ENCODE measurements at regions not wholly inside any gene's neighbourhood (a gene's known extent, or its start where the extent isn't known, plus 50 kb on each side); places are given as distances from the start of the nearest gene placed in this dataset.
"Not testable (repeated sequence)": the region's sequence is repeated elsewhere in the genome, so short reads cannot be mapped to it uniquely, and the experiment has no call there.

GRCh38 chr5:8720506-8720905 is 825.4 kb downstream of the SEMA5A start:
- no peak for DNase-seq (ENCODE audit: low spot score)

DNA sequence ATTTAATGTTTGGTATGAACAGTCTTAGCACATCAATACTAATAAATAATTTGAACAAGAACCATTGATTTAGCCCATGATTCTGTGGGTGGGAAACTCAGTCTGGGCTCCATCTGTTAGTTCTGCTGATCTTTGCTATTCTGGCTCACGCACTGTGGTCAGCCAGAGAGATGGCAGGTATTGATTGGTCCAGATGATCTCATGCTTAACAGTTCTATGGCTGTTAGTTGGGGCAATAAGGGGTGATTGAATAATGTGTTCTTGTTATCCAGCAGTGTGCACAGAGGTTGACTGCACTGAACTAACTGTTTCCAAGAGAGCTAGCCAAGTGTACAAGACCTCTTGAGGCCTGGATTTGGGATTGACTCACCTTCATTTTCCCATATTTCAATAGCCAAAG is 824.3 kb downstream of the SEMA5A start:
- no peak for DNase-seq (ENCODE audit: low spot score)

DNA sequence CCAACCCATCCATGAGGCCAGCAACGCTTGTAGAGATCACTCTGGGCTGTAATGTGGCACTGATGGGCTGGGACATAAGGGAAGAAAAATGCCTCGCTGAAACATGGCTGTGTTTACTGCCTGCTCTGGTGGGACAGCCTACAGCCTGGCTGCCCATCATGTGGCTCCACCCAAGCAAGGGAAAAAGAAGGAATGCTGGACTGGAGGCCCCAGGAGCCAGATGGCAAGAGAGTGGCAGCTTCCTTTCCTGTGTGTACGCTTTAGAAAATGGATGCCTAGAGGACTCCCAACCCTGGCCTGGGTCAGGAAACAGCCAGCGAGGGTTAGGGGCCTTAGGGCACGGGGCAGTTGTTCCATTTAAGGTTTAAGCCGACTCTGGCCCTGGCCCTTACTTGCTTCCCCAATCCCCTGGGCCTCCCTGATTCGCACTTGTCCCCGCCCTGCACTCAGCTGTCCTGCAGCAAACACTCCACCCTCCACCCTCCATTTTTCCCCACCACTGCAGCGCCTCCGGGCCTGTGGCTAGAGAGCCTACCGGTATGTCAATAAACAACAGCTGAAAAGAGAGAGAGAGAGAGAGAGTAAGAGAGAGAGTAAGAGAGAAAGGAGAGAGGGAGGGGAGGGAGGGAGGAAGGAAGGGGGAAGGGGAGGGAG is 819.4 kb downstream of the SEMA5A start:
- no peak for DNase-seq (ENCODE audit: low spot score)

DNA sequence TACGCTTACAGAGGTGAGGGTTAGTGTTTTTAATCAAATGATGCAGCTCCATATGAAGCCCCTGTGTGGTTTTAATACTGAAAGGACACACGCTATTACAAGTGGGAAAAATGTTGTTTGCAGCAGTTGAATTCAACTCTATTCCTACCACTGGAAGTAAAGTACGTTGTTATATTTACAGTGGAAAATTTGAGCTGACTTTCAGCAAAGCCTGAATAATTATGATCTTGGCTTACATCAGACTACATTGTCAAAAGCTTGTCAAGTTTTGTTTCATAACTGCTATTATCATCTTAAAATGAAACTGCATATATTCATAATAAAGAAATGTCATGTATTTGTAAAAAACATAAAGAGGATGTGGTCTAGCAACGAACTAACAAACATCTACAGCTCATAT is 818.5 kb downstream of the SEMA5A start:
- DNase-seq (ENCODE audit: low spot score) = no peak

DNA sequence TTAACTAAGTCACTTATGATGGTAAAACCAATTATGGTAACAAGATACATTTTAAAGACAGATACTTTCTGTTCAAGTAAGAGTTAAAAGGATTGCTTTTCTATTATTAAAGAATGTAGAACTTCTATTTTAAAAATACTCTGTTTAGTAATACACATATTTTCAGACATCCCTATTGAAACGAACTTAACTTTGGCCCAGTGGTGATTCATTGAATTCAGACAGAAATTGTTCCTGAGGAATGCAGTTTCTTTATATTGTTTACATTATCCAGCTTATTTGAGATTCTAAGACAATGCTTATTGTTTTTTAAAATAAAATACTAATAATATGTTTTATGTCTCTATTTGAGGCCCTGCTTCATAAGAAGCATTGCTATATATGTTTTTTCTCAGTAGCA is 816.4 kb downstream of the SEMA5A start:
- DNase-seq (ENCODE audit: low spot score) = no peak

GRCh38 chr5:8730194-8730593 is 815.7 kb downstream of the SEMA5A start:
- DNase-seq (ENCODE audit: low spot score) = no peak

DNA sequence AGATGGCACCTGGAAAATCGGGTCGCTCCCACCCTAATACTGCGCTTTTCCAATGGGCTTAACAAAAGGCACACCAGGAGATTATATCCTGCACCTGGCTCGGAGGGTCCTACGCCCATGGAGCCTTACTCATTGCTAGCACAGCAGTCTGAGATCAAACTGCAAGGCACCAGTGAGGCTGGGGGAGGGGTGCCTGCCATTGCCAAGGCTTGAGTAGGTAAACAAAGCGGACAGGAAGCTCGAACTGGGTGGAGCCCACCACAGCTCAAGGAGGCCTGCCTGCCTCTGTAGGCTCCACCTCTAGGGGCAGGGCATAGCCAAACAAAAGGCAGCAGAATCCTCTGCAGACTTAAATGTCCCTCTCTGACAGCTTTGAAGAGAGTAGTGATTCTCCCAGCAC is 814.8 kb downstream of the SEMA5A start:
- DNase-seq (ENCODE audit: low spot score) = not testable (repeated sequence)

GRCh38 chr5:8740595-8740994 is 805.3 kb downstream of the SEMA5A start:
- DNase-seq (ENCODE audit: low spot score) = no peak

DNA sequence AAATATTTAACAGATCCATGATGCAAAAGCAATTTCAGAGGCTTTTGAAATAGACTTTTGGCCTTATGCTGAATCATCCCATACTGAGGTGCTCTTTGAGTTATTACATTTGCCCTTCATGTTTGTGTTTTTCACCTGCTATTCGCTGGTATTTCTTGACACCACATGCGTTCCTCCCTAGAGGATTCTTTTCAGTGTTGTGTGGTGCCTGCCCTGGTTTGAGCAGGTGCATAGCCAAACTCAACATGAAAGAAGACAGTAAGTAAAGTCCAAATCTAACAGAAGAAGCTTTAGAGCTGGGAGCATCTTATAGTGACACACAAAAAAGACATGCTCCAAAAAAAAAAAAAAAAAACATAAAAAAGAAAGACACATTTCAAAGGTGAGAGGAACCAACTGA is 796.3 kb downstream of the SEMA5A start:
- no peak for DNase-seq (ENCODE audit: low spot score)

DNA sequence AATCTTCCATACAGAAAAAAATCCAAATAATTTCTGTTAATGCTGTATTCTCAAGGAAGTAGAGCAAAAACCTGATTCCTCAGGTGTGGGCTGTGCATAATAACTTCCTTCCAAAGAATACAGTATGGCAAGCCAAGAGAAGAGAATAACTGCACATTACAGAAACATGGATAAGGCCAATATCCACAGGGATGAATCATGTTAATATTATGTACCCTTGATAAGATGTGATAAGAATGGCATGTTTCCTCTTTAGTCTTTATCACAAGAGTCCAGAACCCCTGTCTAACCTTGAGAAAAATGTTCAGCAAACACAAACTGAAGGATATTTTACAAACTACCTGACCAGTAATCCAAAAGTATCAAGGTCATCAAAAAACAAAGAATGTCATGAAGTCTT is 795.8 kb downstream of the SEMA5A start:
- no peak for DNase-seq (ENCODE audit: low spot score)

DNA sequence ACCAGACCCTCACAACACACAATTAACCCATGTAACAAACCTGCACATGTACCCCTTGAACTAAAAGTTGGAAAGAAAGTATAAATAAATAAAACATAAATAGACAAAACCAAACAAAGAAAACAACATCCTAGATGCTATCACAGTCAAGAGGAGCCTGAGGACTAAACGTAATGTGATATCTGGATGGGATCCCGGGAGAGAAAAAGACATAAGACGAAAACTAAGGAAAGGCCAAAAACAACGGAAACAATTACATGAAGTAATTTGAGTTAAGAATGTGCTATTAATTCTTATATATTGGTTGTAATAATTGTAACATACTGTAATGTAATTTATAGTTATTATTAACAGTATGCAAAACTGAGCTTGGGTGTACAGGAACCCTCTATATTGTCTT is 793.9 kb downstream of the SEMA5A start:
- DNase-seq (ENCODE audit: low spot score) = no peak

- no peak for DNase-seq (ENCODE audit: low spot score)
Measured at GRCh38 chr5:8752595-8752994, 793.3 kb downstream of the SEMA5A start.

DNA sequence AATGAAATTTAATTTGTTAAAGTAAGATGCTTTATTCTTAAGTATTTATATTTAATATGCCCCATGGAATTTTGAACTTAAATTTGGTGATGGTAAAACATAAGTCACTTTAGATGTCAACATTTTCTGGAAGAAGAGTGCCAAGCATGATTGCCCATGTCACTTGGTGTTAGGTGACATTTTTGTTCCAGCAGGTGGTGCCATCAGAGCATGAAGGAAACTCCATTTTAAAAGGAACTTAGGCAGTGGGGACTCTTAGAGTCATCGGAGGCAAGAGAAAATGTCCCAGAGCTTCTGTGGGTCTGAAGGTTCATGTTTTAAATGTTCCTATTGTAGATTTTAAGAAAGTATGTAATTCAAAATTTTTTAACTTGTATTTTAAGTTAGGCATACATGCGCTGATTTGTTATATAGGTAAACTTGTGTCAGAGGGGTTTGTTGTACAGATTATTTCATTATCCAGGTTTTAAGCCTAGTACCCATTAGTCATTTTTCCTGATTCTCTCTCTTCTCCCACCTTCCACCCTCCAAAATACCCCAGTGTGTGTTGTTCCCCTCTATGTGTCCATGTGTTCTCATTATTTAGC is 789.3 kb downstream of the SEMA5A start:
- DNase-seq (ENCODE audit: low spot score) = no peak

- DNase-seq (ENCODE audit: low spot score) = no peak
Measured at GRCh38 chr5:8765886-8766285, 780.0 kb downstream of the SEMA5A start.

DNA sequence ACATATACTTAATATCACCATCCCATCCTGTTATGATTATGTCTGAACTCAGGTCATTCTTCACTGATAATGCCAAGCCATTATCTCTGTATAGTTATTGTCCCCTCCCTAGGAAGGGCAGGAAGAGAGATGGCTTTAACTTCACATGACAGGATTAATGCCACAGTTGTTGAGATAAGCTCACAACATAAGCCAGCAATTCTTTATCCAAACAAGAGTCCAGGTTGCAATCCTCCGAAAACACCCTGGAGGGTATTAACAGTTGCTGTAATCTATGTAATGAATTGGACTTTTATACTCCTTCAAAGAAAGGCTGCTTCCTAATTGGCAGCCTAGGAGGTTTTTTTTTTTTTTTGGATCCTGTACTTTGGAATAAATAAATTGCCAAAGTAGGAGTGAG is 779.4 kb downstream of the SEMA5A start:
- DNase-seq (ENCODE audit: low spot score) = no peak

DNA sequence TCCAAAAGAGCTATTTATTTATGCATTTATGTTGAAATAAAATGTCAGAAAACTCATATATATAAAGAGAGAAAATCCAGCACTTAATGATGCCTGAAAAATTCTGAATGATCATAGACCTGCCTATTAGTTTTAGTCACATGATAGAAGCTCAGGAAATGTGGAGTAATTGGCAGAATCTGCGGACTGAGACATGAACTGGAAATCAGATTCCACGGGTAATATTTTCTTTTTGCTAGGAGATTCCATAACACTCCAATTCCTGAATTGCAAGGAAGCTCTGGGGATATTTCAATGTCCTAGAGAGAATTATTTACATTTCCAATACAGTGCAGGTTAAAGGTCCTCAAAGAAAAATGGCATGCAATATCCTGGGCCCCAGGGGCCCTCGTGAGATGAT is 778.8 kb downstream of the SEMA5A start:
- no peak for DNase-seq (ENCODE audit: low spot score)

DNA sequence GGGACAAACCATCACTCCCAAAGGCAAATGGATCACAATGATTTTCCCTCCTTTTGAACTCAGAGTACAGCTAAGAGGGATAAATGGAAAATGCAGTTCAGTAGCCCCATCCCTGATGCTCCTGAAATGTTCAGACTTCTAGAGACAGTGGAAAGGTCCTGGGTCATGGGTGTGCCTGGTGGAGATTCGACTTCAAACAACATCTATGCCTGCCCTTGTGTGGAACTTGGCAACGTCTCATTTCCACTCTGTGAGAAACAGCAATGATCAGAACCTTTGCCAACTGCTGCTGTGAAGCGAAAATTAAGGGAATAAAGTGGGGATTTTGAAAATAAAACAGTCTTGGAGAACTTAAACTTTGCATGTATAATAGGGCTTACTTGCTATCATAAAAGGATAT is 778.1 kb downstream of the SEMA5A start:
- DNase-seq (ENCODE audit: low spot score) = no peak

DNA sequence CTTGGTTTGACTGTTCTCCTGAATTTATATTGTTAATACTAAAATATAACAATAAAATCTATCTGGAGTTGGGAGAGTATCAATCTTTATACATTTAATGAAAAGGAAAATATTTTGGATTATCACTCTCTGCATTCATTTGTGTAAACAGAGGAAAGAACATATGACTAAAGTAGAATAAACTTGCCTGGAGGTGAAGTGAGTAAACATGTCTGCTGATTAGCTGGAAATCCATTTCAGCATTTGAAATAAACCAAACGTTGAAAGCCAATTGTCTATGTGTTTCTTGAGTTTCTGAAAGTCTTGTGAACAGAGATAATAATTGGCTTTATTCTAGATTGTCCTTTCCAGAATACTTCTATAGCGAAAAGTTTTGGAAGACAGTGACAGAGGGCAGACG is 776.2 kb downstream of the SEMA5A start:
- no peak for DNase-seq (ENCODE audit: low spot score)

- DNase-seq (ENCODE audit: low spot score) = no peak
Measured at GRCh38 chr5:8770431-8770830, 775.4 kb downstream of the SEMA5A start.

- DNase-seq (ENCODE audit: low spot score) = no peak
Measured at GRCh38 chr5:8773046-8773615, 772.7 kb downstream of the SEMA5A start.

GRCh38 chr5:8784692-8785091 is 761.2 kb downstream of the SEMA5A start:
- no peak for DNase-seq (ENCODE audit: low spot score)

DNA sequence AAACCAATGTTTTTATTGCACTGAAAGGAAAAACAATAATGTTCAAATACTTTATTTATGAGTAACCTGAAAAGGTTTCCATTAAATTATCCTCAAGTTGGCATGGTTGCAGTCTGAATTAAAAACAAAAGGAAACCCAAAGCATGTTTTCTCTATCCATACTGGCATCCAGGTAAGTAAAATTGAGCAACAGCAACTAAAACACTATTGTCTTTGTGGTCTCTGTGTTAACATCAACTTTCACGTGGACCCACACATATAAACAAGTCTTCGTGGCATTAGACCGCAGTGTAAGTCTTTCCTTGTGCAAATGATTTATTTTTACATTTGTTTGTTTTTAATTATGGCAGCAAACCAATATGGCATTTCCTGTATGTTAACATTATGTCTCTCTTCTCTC is 757.6 kb downstream of the SEMA5A start:
- DNase-seq (ENCODE audit: low spot score) = no peak

GRCh38 chr5:8805653-8806052 is 740.2 kb downstream of the SEMA5A start:
- DNase-seq (ENCODE audit: low spot score) = no peak

- DNase-seq (ENCODE audit: low spot score) = no peak
Measured at GRCh38 chr5:8807636-8808035, 738.2 kb downstream of the SEMA5A start.
